ENCODE measurements at regions not wholly inside any gene's neighbourhood (a gene's known extent, or its start where the extent isn't known, plus 50 kb on each side); places are given as distances from the start of the nearest gene placed in this dataset.

DNA sequence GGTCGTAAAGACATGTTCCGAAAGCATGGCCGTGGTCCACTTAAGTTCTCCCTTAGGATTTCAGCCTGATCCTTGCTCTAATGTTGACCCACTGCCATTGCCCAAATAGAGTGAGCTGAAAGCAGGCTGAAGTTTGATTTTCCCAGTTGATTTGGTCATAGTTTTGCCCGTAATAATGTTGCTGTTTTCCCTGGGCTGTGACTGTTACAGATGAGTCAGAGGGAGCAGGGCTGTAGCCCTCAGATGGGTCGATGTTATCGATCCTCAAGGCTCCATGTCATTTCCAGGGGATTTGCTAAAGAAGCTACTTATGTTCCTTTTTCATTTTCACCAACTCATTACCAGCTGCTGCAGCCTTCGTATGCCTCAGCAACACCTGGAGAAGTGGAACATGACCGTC is 169.0 kb upstream of the ZFHX3 start:
- TF ChIP-seq CTCF (IDR thresholded peaks at IDR 0.05; ENCODE audit: low read depth, low read length, poor library complexity, severe bottlenecking) (no peak), EZH2phosphoT487 (IDR thresholded peaks at IDR 0.05; ENCODE audit: borderline replicate concordance, low read length) (no peak)

All from DOHH2 (cell line).